Peyer's patch (tissue), 4 donors: ENCODE measurements at regions not wholly inside any gene's neighbourhood (a gene's known extent, or its start where the extent isn't known, plus 50 kb on each side); places are given as distances from the start of the nearest gene placed in this dataset.
"Not testable (repeated sequence)": the region's sequence is repeated elsewhere in the genome, so short reads cannot be mapped to it uniquely, and the experiment has no call there.

Source experiments
- POLR2A ChIP-seq, 2 donors: fragments of 450-650 bp; IDR thresholded peaks; one replicate each; pipeline ENCODE4 v1.5.1; 2017; ENCODE audit warnings: antibody characterized with exemption in 2 of 2, mild to moderate bottlenecking in 2 of 2, moderate library complexity in 2 of 2
- TF ChIP-seq, protein P1 (sequence below), 6 experiments: fragments of 450-650 bp in 4 of 6; fragments of 200-600 bp in 2 of 6; sonication (generic) in 1 of 6; IDR thresholded peaks; one replicate each; pipeline ENCODE4 v1.5.1; 2017 to 2019; ENCODE audit warnings: antibody characterized with exemption in 6 of 6, mild to moderate bottlenecking in 3 of 6, moderate library complexity in 1 of 6

DNA sequence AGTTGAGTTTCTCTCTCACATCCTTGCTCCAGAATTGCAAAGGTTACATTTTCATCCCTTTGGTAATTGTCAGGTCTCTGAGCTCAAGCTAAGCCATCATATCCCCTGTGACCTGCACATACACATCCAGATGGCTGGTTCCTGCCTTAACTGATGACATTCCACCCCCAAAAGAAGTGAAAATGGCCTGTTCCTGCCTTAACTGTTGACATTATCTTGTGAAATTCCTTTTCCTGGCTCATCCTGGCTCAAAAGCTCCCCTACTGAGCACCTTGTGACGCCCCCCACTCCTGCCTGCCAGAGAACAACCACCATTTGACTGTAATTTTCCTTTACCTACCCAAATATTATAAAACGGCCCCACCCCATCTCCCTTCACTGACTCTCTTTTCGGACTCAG lies 231.4 kb upstream of the ISX start:
- TF ChIP-seq, protein P1, sequence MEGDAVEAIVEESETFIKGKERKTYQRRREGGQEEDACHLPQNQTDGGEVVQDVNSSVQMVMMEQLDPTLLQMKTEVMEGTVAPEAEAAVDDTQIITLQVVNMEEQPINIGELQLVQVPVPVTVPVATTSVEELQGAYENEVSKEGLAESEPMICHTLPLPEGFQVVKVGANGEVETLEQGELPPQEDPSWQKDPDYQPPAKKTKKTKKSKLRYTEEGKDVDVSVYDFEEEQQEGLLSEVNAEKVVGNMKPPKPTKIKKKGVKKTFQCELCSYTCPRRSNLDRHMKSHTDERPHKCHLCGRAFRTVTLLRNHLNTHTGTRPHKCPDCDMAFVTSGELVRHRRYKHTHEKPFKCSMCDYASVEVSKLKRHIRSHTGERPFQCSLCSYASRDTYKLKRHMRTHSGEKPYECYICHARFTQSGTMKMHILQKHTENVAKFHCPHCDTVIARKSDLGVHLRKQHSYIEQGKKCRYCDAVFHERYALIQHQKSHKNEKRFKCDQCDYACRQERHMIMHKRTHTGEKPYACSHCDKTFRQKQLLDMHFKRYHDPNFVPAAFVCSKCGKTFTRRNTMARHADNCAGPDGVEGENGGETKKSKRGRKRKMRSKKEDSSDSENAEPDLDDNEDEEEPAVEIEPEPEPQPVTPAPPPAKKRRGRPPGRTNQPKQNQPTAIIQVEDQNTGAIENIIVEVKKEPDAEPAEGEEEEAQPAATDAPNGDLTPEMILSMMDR (IDR thresholded peaks at IDR 0.05): not testable (repeated sequence)
- not testable (repeated sequence) for TF ChIP-seq POLR2A (IDR thresholded peaks at IDR 0.05)
